ENCODE measurements at regions not wholly inside any gene's neighbourhood (a gene's known extent, or its start where the extent isn't known, plus 50 kb on each side); places are given as distances from the start of the nearest gene placed in this dataset.
"Not testable (repeated sequence)": the region's sequence is repeated elsewhere in the genome, so short reads cannot be mapped to it uniquely, and the experiment has no call there.

- H3K4me1 ChIP-seq (ENCODE audit: control insufficient read depth in 2 of 3, insufficient read depth in 2 of 3, low read depth in 1 of 3, low read length in 3 of 3) = no peaks in the 10 kb centered on the region
- intact Hi-C loops (cut with DNase I) = no loop called here
- no peak overlapping the region for H3K9ac ChIP-seq (ENCODE audit: low read length in 3 of 3)
- H3K4me3 ChIP-seq (ENCODE audit: low read length in 3 of 3) = no peak overlapping the region
- FAIRE-seq (no peak), DNase-seq (no peak)
- H3K36me3 ChIP-seq (ENCODE audit: control insufficient read depth in 2 of 3, insufficient read depth in 3 of 3, low read length in 3 of 3) = no peaks in the 10 kb centered on the region
- H3K27me3 ChIP-seq (ENCODE audit: control insufficient read depth, insufficient read depth, low read length) = no peaks in the 10 kb centered on the region
- no peak overlapping the region for H3K27ac ChIP-seq (ENCODE audit: low read depth in 2 of 2, low read length in 2 of 2)
- no peak for TF ChIP-seq CTCF (IDR thresholded peaks at IDR 0.05; ENCODE audit: borderline replicate concordance, extremely low read depth, insufficient read depth)
- H3K9me3 ChIP-seq (ENCODE audit: control insufficient read depth in 2 of 3, insufficient read depth in 1 of 3, low read length in 3 of 3) = peaks cover 0 to 4% (median 0%) of the 10 kb centered on the region in 3 donors
These were observed 65.5 kb downstream of the RNF187 start for GRCh38 chr1:228552596-228553176.

GRCh38 chr1:228554107-228554506 lies 66.9 kb downstream of the RNF187 start:
- Histone ChIP-seq H3K9ac (ENCODE audit: low read length in 3 of 3) (no peak overlapping the region), H3K4me3 (ENCODE audit: low read length in 3 of 3) (no peak overlapping the region), H3K27ac (ENCODE audit: low read depth in 2 of 2, low read length in 2 of 2) (no peak overlapping the region), H3K36me3 (ENCODE audit: control insufficient read depth in 2 of 3, insufficient read depth in 3 of 3, low read length in 3 of 3) (no peaks in the 10 kb centered on the region), H3K9me3 (ENCODE audit: control insufficient read depth in 2 of 3, insufficient read depth in 1 of 3, low read length in 3 of 3) (peaks cover 0 to 4% (median 0%) of the 10 kb centered on the region in 3 donors), H3K4me1 (ENCODE audit: control insufficient read depth in 2 of 3, insufficient read depth in 2 of 3, low read depth in 1 of 3, low read length in 3 of 3) (no peaks in the 10 kb centered on the region), H3K27me3 (ENCODE audit: control insufficient read depth, insufficient read depth, low read length) (no peaks in the 10 kb centered on the region)
- no peak for DNase-seq
- intact Hi-C loops (cut with DNase I) = no loop called here
- no peak for TF ChIP-seq CTCF (IDR thresholded peaks at IDR 0.05; ENCODE audit: borderline replicate concordance, extremely low read depth, insufficient read depth)
- no peak for FAIRE-seq

- no peak for FAIRE-seq
- Histone ChIP-seq H3K9ac (ENCODE audit: low read length in 3 of 3) (no peak overlapping the region), H3K9me3 (ENCODE audit: control insufficient read depth in 2 of 3, insufficient read depth in 1 of 3, low read length in 3 of 3) (peaks cover 0 to 4% (median 0%) of the 10 kb centered on the region in 3 donors), H3K27ac (ENCODE audit: low read depth in 2 of 2, low read length in 2 of 2) (no peak overlapping the region), H3K4me1 (ENCODE audit: control insufficient read depth in 2 of 3, insufficient read depth in 2 of 3, low read depth in 1 of 3, low read length in 3 of 3) (no peaks in the 10 kb centered on the region), H3K36me3 (ENCODE audit: control insufficient read depth in 2 of 3, insufficient read depth in 3 of 3, low read length in 3 of 3) (no peaks in the 10 kb centered on the region), H3K27me3 (ENCODE audit: control insufficient read depth, insufficient read depth, low read length) (no peaks in the 10 kb centered on the region), H3K4me3 (ENCODE audit: low read length in 3 of 3) (no peak overlapping the region)
- no peak for TF ChIP-seq CTCF (IDR thresholded peaks at IDR 0.05; ENCODE audit: borderline replicate concordance, extremely low read depth, insufficient read depth)
- peak in 2 of 5 donors; percentile 0 to 15 for DNase-seq
- intact Hi-C loops (cut with DNase I) = no loop called here
These were observed 68.2 kb downstream of the RNF187 start for GRCh38 chr1:228555074-228555994.

- DNase-seq; intact Hi-C loops (cut with DNase I); H3K4me1 ChIP-seq (ENCODE audit: control insufficient read depth in 2 of 3, insufficient read depth in 2 of 3, low read depth in 1 of 3, low read length in 3 of 3); H3K27me3 ChIP-seq (ENCODE audit: control insufficient read depth, insufficient read depth, low read length); H3K9ac ChIP-seq (ENCODE audit: low read length in 3 of 3); H3K27ac ChIP-seq (ENCODE audit: low read depth in 2 of 2, low read length in 2 of 2); H3K9me3 ChIP-seq (ENCODE audit: control insufficient read depth in 2 of 3, insufficient read depth in 1 of 3, low read length in 3 of 3); H3K36me3 ChIP-seq (ENCODE audit: control insufficient read depth in 2 of 3, insufficient read depth in 3 of 3, low read length in 3 of 3); H3K4me3 ChIP-seq (ENCODE audit: low read length in 3 of 3); FAIRE-seq: not testable (repeated sequence)
These were observed 69.7 kb downstream of the RNF187 start for GRCh38 chr1:228556634-228557430.

All from kidney (tissue), 13 donors.